Posterior vena cava (tissue), 2 donors: ENCODE measurements at regions not wholly inside any gene's neighbourhood (a gene's known extent, or its start where the extent isn't known, plus 50 kb on each side); places are given as distances from the start of the nearest gene placed in this dataset.
"Not testable (repeated sequence)": the region's sequence is repeated elsewhere in the genome, so short reads cannot be mapped to it uniquely, and the experiment has no call there.

Experiments used
- DNase-seq: peaks from one replicate; pipeline ENCODE4 v3.0.0-alpha.2; 2020; ENCODE audit warnings: low spot score
- intact Hi-C, 2 donors: fragments of 100-400 bp; cut with DNase I; formaldehyde crosslinking; loops; one replicate each; pipeline versions ENCODE4 v1.14.1 to v1.14.2; 2022 to 2023
- donor health status: DM: yes; HTN: yes; CAD: no.
- donor health status: DM: yes; HTN: yes; CAD: no.

GRCh38 chr13:22961835-22962537, 218.8 kb upstream of the SGCG start:
- no peak for DNase-seq
- intact Hi-C loops: no loop called here

- intact Hi-C loops: not testable (repeated sequence)
- DNase-seq: peak; percentile 82
Observed at GRCh38 chr13:22963384-22964053, 217.3 kb upstream of the SGCG start.

GRCh38 chr13:22964245-22964966, 216.4 kb upstream of the SGCG start:
- intact Hi-C loops: no loop called here
- no peak for DNase-seq

- DNase-seq, intact Hi-C loops: not testable (repeated sequence)
Observed at GRCh38 chr13:22965011-22965857, 215.5 kb upstream of the SGCG start.

GRCh38 chr13:22965858-22966239, 214.9 kb upstream of the SGCG start:
- intact Hi-C loops: not testable (repeated sequence)

GRCh38 chr13:22966753-22967152, 214.0 kb upstream of the SGCG start:
- DNase-seq, intact Hi-C loops: not testable (repeated sequence)

More at GRCh38 chr13:22965858-22966239, 214.9 kb upstream of the SGCG start:
- DNase-seq: not testable (repeated sequence)

- intact Hi-C loops: no loop called here
- DNase-seq: no peak
Observed at GRCh38 chr13:22967669-22968068, 213.1 kb upstream of the SGCG start.

GRCh38 chr13:22979952-22980351, 200.8 kb upstream of the SGCG start:
- DNase-seq: no peak
- intact Hi-C loops: no loop called here

GRCh38 chr13:22980936-22981335, 199.8 kb upstream of the SGCG start:
- intact Hi-C loops: no loop called here
- no peak for DNase-seq

GRCh38 chr13:22993148-22993547, 187.6 kb upstream of the SGCG start:
- intact Hi-C loops: no loop called here
- DNase-seq: no peak

- DNase-seq: no peak
- intact Hi-C loops: no loop called here
Observed at GRCh38 chr13:23003446-23003845, 177.3 kb upstream of the SGCG start.

- peak; percentile 80 for DNase-seq
- intact Hi-C loops: no loop called here
Observed at GRCh38 chr13:23007426-23007825, 173.4 kb upstream of the SGCG start.

- DNase-seq: no peak
- intact Hi-C loops: no loop called here
Observed at GRCh38 chr13:23018143-23018542, 162.6 kb upstream of the SGCG start.

- intact Hi-C loops: no loop called here
- DNase-seq: no peak
Observed at GRCh38 chr13:23020246-23020843, 160.4 kb upstream of the SGCG start.

GRCh38 chr13:23021906-23022305, 158.9 kb upstream of the SGCG start:
- intact Hi-C loops: no loop called here
- no peak for DNase-seq

- no peak for DNase-seq
- intact Hi-C loops: no loop called here
Observed at GRCh38 chr13:23022704-23023103, 158.1 kb upstream of the SGCG start.

GRCh38 chr13:23025864-23026608, 154.7 kb upstream of the SGCG start:
- DNase-seq: no peak
- intact Hi-C loops: no loop called here

GRCh38 chr13:23039266-23039935, 141.4 kb upstream of the SGCG start:
- no peak for DNase-seq
- intact Hi-C loops: no loop called here
